ACC112 (cell line): ENCODE measurements at regions not wholly inside any gene's neighbourhood (a gene's known extent, or its start where the extent isn't known, plus 50 kb on each side); places are given as distances from the start of the nearest gene placed in this dataset.
"Not testable (repeated sequence)": the region's sequence is repeated elsewhere in the genome, so short reads cannot be mapped to it uniquely, and the experiment has no call there.

Experiments used
- H2AFZ ChIP-seq: fragments of 200-600 bp; sonication (generic); one replicate; pipeline ENCODE4 v1.6.0; 2017; ENCODE audit warnings: antibody characterized with exemption, low read length; ENCODE audit not compliant: unreplicated experiment
- H3K27ac ChIP-seq: fragments of 200-600 bp; sonication (generic); 2 replicates; pipeline ENCODE4 v1.5.1; 2014; ENCODE audit warnings: low read depth, mild to moderate bottlenecking, antibody characterized with exemption, low read length, moderate library complexity
- H3K27me3 ChIP-seq: fragments of 200-600 bp; sonication (generic); 2 replicates; pipeline ENCODE4 v1.6.1; 2014; ENCODE audit warnings: mild to moderate bottlenecking, antibody characterized with exemption, low read length, moderate library complexity, mixed read lengths; ENCODE audit not compliant: insufficient read depth
- H3K36me3 ChIP-seq: fragments of 200-600 bp; sonication (generic); 2 replicates; pipeline ENCODE4 v1.6.1; 2016; ENCODE audit warnings: mild to moderate bottlenecking, antibody characterized with exemption, low read length, moderate library complexity, mixed read lengths; ENCODE audit not compliant: insufficient read depth
- H3K4me1 ChIP-seq: fragments of 200-600 bp; sonication (generic); one replicate; pipeline ENCODE4 v1.6.1; 2016; ENCODE audit warnings: low read length, mixed read lengths; ENCODE audit not compliant: insufficient read depth, unreplicated experiment, control insufficient read depth
- H3K4me3 ChIP-seq: fragments of 200-600 bp; sonication (generic); 2 replicates; pipeline ENCODE4 v1.5.1; 2014; ENCODE audit warnings: mild to moderate bottlenecking, low read depth, low read length
- H3K79me2 ChIP-seq: fragments of 200-600 bp; sonication (generic); one replicate; pipeline ENCODE4 v1.6.0; 2016; ENCODE audit warnings: low read length; ENCODE audit not compliant: control insufficient read depth, unreplicated experiment, insufficient read depth

DNA sequence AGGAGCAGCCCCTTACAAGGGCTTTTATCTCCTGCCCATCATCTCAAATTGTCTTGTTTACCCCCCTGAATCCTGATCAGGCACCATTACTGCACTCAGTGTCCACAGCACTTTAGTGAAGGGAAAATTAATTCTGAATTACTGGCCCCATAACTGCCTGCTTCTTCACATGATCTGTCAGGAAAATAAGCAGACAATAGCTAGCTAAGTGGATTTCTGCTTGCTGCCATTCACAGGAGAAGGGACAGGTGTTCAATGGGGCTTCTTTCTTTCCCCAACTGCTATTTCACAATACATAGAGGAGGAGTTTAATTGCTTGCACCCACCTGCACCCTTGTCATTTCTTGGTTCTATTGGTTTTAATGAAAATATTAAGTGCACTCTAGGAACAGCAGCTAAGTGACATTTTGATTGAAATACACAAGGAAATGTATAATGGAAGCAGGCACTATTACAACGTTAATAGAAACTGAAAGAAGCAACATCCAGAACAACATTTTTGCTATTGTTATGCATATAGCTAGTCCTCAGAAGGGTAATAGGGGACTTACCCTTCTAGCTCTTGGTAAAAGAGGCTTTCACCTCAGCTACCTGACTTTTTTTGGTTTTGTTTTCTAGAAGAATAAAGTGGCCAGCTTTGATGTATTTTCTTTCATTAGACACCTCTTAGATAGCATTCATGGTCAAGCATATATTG, 599.3 kb upstream of the TLE4 start:
- H2AFZ ChIP-seq: no peak overlapping the region
- H3K4me3 ChIP-seq: no peak overlapping the region
- peaks cover 6% of the 10 kb centered on the region for H3K4me1 ChIP-seq
- no peaks in the 10 kb centered on the region for H3K79me2 ChIP-seq
- no peaks in the 10 kb centered on the region for H3K27me3 ChIP-seq
- no peaks in the 10 kb centered on the region for H3K36me3 ChIP-seq
- no peak overlapping the region for H3K27ac ChIP-seq

DNA sequence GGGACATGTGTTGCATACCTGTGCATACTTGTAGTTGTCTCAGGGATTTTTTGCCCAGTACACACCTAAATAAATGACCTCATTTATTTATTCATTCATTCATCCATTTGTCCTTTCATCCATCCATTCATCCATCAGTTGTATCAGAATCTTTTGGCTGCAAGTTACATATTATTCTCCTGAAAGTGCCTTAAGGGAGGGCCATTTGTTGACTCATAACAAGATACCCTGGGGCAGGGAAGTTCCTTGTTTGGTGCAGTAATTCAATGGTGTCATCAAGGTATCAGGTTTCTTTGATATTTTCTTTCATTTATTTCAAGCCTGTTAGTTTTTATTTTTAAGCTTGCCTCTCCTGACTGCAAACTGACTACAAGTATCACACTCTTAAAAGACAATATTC, 597.9 kb upstream of the TLE4 start:
- no peak overlapping the region for H2AFZ ChIP-seq
- H3K27ac ChIP-seq: no peak overlapping the region
- H3K4me3 ChIP-seq: no peak overlapping the region
- H3K36me3 ChIP-seq: no peaks in the 10 kb centered on the region
- H3K4me1 ChIP-seq: peaks cover 6% of the 10 kb centered on the region
- H3K79me2 ChIP-seq: no peaks in the 10 kb centered on the region
- H3K27me3 ChIP-seq: no peaks in the 10 kb centered on the region

DNA sequence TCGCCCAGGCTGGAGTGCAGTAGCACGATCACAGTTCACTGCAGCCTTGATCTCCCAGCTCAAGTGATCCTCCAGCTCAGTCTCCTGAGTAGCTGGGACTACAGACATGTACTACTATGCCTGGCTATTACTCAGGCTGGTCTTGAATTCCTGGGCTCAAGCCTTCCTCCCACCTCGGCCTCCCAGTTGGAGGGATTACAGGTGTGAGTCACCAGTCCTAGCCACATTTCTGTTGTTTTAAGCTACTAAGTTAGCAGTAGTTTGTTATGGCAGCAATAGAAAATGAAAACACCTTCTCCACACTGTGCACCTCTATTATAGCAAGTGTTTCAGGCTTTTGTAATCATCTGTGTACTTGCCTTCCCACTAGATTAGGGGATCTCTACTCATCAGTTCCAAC, 588.9 kb upstream of the TLE4 start:
- no peaks in the 10 kb centered on the region for H3K36me3 ChIP-seq
- no peak overlapping the region for H3K27ac ChIP-seq
- no peak overlapping the region for H3K4me3 ChIP-seq
- no peaks in the 10 kb centered on the region for H3K27me3 ChIP-seq
- no peak overlapping the region for H2AFZ ChIP-seq
- H3K79me2 ChIP-seq: no peaks in the 10 kb centered on the region
- peaks cover 18% of the 10 kb centered on the region for H3K4me1 ChIP-seq

DNA sequence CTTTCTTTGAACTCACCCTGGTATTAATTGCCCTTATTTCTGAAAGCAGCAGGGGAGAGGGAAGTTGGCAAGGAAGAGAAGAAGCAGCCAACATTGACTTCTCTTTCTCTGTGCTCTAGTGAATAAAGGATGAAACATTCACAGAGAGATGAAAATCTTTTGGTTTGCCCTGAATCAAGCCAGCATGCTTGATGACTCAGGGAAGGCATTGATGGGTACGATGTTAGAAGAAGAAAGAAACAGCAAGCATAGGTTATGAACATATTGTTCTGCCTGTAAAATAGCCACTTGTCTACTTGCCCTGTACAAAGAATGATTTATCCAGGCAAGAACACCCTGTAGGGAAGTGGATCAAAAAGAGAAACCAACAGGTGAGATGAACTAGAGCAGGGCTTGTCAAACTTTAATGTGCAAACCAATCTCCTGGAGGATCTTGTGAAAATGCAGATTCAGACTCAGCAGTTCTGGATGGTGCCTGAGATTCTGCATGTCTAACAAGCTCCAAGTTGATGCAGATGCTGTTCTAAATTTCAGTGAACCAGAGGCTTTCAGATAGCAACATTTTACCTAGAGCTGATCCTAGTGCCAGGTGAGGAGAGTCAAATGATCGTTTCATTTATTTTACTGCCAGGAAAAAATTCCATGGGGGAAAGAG, 586.6 kb upstream of the TLE4 start:
- no peak overlapping the region for H3K27ac ChIP-seq
- H2AFZ ChIP-seq: peak overlapping the region; percentile 9
- no peaks in the 10 kb centered on the region for H3K27me3 ChIP-seq
- H3K79me2 ChIP-seq: no peaks in the 10 kb centered on the region
- H3K4me3 ChIP-seq: peak overlapping the region; percentile 19; the same call in 1 of the 2 replicates
- no peaks in the 10 kb centered on the region for H3K36me3 ChIP-seq
- H3K4me1 ChIP-seq: peaks cover 26% of the 10 kb centered on the region

DNA sequence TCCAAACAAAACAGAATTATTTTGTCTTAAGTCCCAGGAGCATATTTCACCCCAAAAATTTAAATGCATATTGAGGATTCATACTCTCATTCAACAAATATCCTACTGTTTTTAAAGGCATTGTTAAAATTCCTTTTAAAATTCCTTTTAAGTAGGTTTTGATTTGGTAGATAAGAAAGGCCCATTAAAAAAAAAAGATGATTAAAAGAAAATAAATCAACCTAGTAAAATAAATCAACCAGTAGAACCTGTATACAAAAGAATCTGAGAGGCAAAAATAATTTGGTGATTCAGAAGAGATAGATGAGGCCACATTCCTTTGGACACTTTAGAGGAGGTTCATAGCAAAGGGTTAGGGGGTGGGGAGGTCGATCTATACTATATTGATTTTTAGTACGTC, 585.3 kb upstream of the TLE4 start:
- H2AFZ ChIP-seq: no peak overlapping the region
- H3K79me2 ChIP-seq: no peaks in the 10 kb centered on the region
- no peak overlapping the region for H3K4me3 ChIP-seq
- no peaks in the 10 kb centered on the region for H3K27me3 ChIP-seq
- peaks cover 26% of the 10 kb centered on the region for H3K4me1 ChIP-seq
- no peaks in the 10 kb centered on the region for H3K36me3 ChIP-seq
- no peak overlapping the region for H3K27ac ChIP-seq

DNA sequence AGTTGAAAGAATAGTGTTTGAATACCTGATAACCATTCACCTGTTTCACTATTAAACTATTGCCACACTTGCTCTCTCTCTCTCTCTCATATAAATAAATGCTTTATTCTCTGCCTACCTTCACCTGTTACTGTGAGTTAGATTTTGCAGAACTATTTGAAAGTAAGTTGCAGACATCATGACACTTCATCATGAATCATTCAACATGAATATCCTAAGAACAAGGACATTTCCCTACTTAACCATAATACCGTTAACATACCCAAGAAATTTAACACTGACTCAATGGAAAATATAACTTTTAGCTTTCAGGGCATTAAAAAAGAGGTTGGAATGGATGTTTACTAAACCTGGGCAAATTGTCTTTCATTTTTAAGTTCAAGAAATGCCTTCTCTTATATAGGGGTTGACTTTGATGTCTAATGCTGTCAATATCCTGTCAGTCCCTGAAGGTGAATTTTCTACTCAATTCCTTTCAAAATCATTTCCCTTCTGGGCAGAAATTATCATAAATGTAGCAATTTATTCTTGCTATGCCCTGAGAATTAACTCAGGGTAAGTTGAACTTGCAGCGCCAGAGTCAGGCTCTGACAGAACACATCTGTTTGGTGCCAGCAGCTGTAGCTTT, 582.6 kb upstream of the TLE4 start:
- H3K4me1 ChIP-seq: peaks cover 16% of the 10 kb centered on the region
- no peaks in the 10 kb centered on the region for H3K79me2 ChIP-seq
- H3K36me3 ChIP-seq: no peaks in the 10 kb centered on the region
- H3K27ac ChIP-seq: no peak overlapping the region
- no peak overlapping the region for H3K4me3 ChIP-seq
- H3K27me3 ChIP-seq: no peaks in the 10 kb centered on the region
- H2AFZ ChIP-seq: no peak overlapping the region

DNA sequence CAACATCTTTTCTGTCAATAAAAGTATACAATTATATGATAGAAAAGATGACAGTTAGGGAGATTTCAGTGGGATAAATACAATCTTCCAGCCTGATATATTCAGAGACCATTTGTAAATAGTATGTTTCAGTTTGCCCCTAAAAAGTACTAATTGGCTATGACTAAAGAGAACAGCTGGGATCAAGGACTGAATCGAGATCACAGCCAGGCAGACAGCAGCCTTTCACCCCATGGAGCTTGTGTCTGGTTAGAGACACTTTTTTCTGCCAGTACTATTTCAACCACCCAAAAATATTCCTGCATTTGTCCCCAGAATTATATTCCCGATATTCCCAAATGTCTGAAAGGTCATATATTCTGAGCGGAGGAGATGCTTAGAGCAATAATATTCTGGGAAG, 577.3 kb upstream of the TLE4 start:
- Histone ChIP-seq H3K79me2 (no peaks in the 10 kb centered on the region), H3K27me3 (no peaks in the 10 kb centered on the region), H3K4me1 (peaks cover under 1% of the 10 kb centered on the region), H2AFZ (peak overlapping the region; percentile 28), H3K36me3 (no peaks in the 10 kb centered on the region), H3K4me3 (no peak overlapping the region), H3K27ac (no peak overlapping the region)

DNA sequence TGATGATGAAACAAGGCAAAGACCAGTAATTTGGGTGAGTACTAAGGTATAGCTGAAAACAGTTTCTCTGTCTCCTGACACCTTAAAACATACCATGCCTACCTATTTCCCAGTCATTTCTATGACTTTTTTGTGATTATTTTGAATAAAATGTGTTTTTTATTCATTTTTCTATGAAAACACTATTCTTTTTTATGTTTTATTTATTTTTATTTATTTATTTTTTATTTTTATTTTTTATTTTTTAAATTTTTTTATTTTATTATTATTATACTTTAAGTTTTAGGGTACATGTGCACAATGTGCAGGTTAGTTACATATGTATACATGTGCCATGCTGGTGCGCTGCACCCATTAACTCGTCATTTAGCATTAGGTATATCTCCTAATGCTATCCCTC, 576.8 kb upstream of the TLE4 start:
- not testable (repeated sequence) for H3K27me3 ChIP-seq, H3K79me2 ChIP-seq, H3K27ac ChIP-seq, H3K4me3 ChIP-seq, H3K36me3 ChIP-seq, H3K4me1 ChIP-seq
- peak overlapping the region; percentile 28 for H2AFZ ChIP-seq

DNA sequence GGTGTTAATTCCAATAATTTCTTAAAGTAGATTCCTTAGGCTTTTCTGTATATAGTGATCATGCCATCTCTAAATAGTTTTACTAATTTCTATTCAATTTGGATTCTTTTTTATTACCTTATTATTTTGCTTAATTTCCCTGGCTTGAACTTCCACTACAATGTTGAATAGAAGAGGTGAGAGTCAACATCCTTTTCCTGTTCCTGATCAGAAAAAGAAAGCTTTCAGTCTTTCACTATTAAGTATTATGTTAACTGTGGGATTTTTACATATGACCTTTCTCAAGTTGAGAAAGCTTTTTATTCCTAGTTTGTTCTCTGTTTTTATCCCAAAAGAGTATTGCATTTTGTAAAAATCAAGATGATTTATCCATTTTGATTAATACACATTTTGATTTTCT, 574.5 kb upstream of the TLE4 start:
- no peak overlapping the region for H3K27ac ChIP-seq
- H2AFZ ChIP-seq: peak overlapping the region; percentile 3
- no peaks in the 10 kb centered on the region for H3K79me2 ChIP-seq
- H3K4me3 ChIP-seq: no peak overlapping the region
- no peaks in the 10 kb centered on the region for H3K4me1 ChIP-seq
- no peaks in the 10 kb centered on the region for H3K36me3 ChIP-seq
- H3K27me3 ChIP-seq: no peaks in the 10 kb centered on the region

DNA sequence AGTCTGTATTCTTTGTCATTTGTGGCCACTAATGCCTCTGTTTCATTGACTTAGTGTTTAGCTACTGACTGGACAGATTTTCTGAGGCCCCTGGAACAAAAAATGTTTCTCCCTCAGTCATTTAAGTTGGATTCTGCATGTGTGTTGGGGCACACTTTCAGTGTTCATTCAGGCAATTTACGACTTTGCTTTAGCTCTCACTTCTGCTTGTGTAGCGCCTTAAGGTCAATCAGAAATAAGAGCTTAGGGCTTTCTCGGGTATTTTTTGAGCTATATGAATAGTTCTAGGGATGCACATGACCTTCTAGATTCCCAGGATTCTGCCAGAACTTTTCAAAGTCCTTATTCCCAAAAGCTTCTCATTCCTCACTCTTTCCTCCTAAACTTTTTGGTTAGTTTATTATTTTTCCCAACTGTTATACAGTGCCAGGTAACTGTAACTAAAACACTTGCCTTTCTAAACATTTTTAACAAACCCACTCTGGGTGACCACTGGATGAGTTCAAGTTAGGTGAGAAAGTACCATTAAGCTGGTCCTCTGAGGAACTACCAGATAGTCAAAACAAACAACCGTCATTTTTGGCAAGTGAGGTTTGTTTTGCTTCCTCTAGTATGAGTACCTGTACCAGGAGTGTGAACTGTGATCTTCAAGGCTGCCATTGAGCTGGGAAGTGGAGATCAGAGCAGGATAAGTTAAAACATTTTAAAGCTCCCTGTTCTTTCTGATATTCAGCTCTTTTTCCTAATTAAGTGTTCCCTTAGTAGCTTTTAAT, 571.3 kb upstream of the TLE4 start:
- H3K4me3 ChIP-seq: no peak overlapping the region
- H3K27me3 ChIP-seq: no peaks in the 10 kb centered on the region
- peak overlapping the region; percentile 30 for H2AFZ ChIP-seq

More for the DNA sequence above, 571.3 kb upstream of the TLE4 start:
- no peak overlapping the region for H3K27ac ChIP-seq
- H3K79me2 ChIP-seq: no peaks in the 10 kb centered on the region
- H3K36me3 ChIP-seq: no peaks in the 10 kb centered on the region
- H3K4me1 ChIP-seq: no peaks in the 10 kb centered on the region
